Activated naive CD4-positive, alpha-beta T cell treated with anti-CD3 and anti-CD28 coated beads, Interleukin-2, amount 50 U/mL, for 72 hours (primary cell): ENCODE measurements at regions not wholly inside any gene's neighbourhood (a gene's known extent, or its start where the extent isn't known, plus 50 kb on each side); places are given as distances from the start of the nearest gene placed in this dataset.

Experiments
- ATAC-seq, 2 donors: fragments of 150-1000 bp; cut with Tn5 transposase; 2 replicates each; pipeline ENCODE4 v1.10.0; 2021; ENCODE audit warnings: mild to moderate bottlenecking in 2 of 2, moderate library complexity in 2 of 2
- DNase-seq, 2 donors: peaks; one replicate each; pipeline ENCODE4 v3.0.0; 2021 to 2022; ENCODE audit warnings: low spot score in 2 of 2
- H3K27ac Mint-ChIP-seq, 2 donors: one replicate each; pipeline ENCODE4 v1.8.0; 2022; ENCODE audit warnings: mild to moderate bottlenecking in 2 of 2, mixed read lengths in 2 of 2
- H3K36me3 Mint-ChIP-seq, 2 donors: one replicate each; pipeline ENCODE4 v1.8.0; 2022; ENCODE audit warnings: mixed read lengths in 2 of 2
- H3K9me3 Mint-ChIP-seq, 2 donors: one replicate each; pipeline ENCODE4 v1.8.0; 2022; ENCODE audit warnings: mixed read lengths in 2 of 2

GRCh38 chr5:33254579-33254978, 186.2 kb upstream of the TARS1 start:
- no peak for ATAC-seq
- H3K9me3 Mint-ChIP-seq, result peaks cover 0 to 3% of the 10 kb centered on the region in 2 donors

GRCh38 chr5:33257807-33258429, 182.8 kb upstream of the TARS1 start:
- DNase-seq (no peak), ATAC-seq (no peak)
- no peak overlapping the region for H3K27ac Mint-ChIP-seq
- H3K9me3 Mint-ChIP-seq, result peaks cover 0 to 7% of the 10 kb centered on the region in 2 donors
- H3K36me3 Mint-ChIP-seq, result peaks cover 0 to 6% of the 10 kb centered on the region in 2 donors

More at GRCh38 chr5:33254579-33254978, 186.2 kb upstream of the TARS1 start:
- Mint-ChIP-seq H3K36me3 (no peaks in the 10 kb centered on the region), H3K27ac (no peak overlapping the region)
- no peak for DNase-seq

GRCh38 chr5:33258553-33258952, 182.2 kb upstream of the TARS1 start:
- Mint-ChIP-seq H3K27ac (no peak overlapping the region), H3K36me3 (peaks cover 0 to 6% of the 10 kb centered on the region in 2 donors), H3K9me3 (peaks cover 2 to 8% of the 10 kb centered on the region in 2 donors)
- DNase-seq (no peak), ATAC-seq (no peak)

GRCh38 chr5:33260098-33260497, 180.7 kb upstream of the TARS1 start:
- DNase-seq (no peak), ATAC-seq (no peak)
- Mint-ChIP-seq H3K36me3 (peaks cover 0 to 16% of the 10 kb centered on the region in 2 donors), H3K27ac (no peak overlapping the region), H3K9me3 (peaks cover 15 to 20% of the 10 kb centered on the region in 2 donors)

GRCh38 chr5:33261305-33261704, 179.5 kb upstream of the TARS1 start:
- ATAC-seq, result no peak
- H3K36me3 Mint-ChIP-seq, result peaks cover 0 to 16% of the 10 kb centered on the region in 2 donors
- DNase-seq, result no peak
- peaks cover 15 to 20% of the 10 kb centered on the region in 2 donors for H3K9me3 Mint-ChIP-seq
- no peak overlapping the region for H3K27ac Mint-ChIP-seq

- DNase-seq (no peak), ATAC-seq (no peak)
- Mint-ChIP-seq H3K36me3 (peaks cover 0 to 16% of the 10 kb centered on the region in 2 donors), H3K27ac (no peak overlapping the region), H3K9me3 (peaks cover 15 to 20% of the 10 kb centered on the region in 2 donors)
These were observed 179.0 kb upstream of the TARS1 start for GRCh38 chr5:33261747-33262146.

- DNase-seq (no peak), ATAC-seq (no peak)
- Mint-ChIP-seq H3K9me3 (peaks cover 13 to 15% of the 10 kb centered on the region in 2 donors), H3K27ac (no peak overlapping the region), H3K36me3 (peaks cover 0 to 10% of the 10 kb centered on the region in 2 donors)
These were observed 173.0 kb upstream of the TARS1 start for GRCh38 chr5:33267801-33268200.

GRCh38 chr5:33268374-33268773, 172.4 kb upstream of the TARS1 start:
- no peak overlapping the region for H3K27ac Mint-ChIP-seq

GRCh38 chr5:33270671-33271070, 170.1 kb upstream of the TARS1 start:
- no peak for DNase-seq

More at GRCh38 chr5:33268374-33268773, 172.4 kb upstream of the TARS1 start:
- Mint-ChIP-seq H3K36me3 (peaks cover 0 to 10% of the 10 kb centered on the region in 2 donors), H3K9me3 (peaks cover 13 to 15% of the 10 kb centered on the region in 2 donors)
- ATAC-seq, result no peak
- DNase-seq, result no peak

GRCh38 chr5:33271606-33272005, 169.2 kb upstream of the TARS1 start:
- H3K27ac Mint-ChIP-seq, result no peak overlapping the region
- no peaks in the 10 kb centered on the region for H3K36me3 Mint-ChIP-seq
- no peak for ATAC-seq
- H3K9me3 Mint-ChIP-seq, result no peaks in the 10 kb centered on the region
- no peak for DNase-seq

More at GRCh38 chr5:33270671-33271070, 170.1 kb upstream of the TARS1 start:
- H3K9me3 Mint-ChIP-seq, result no peaks in the 10 kb centered on the region
- no peaks in the 10 kb centered on the region for H3K36me3 Mint-ChIP-seq
- no peak for ATAC-seq
- H3K27ac Mint-ChIP-seq, result no peak overlapping the region

- ATAC-seq (no peak), DNase-seq (no peak)
- H3K9me3 Mint-ChIP-seq, result no peaks in the 10 kb centered on the region
- H3K36me3 Mint-ChIP-seq, result no peaks in the 10 kb centered on the region
- H3K27ac Mint-ChIP-seq, result no peak overlapping the region
These were observed 168.5 kb upstream of the TARS1 start for GRCh38 chr5:33272288-33272687.

- Mint-ChIP-seq H3K27ac (no peak overlapping the region), H3K9me3 (no peaks in the 10 kb centered on the region), H3K36me3 (no peaks in the 10 kb centered on the region)
- DNase-seq (no peak), ATAC-seq (no peak)
These were observed 166.8 kb upstream of the TARS1 start for GRCh38 chr5:33273985-33274384.

- DNase-seq (no peak), ATAC-seq (no peak)
- Mint-ChIP-seq H3K27ac (no peak overlapping the region), H3K9me3 (no peaks in the 10 kb centered on the region), H3K36me3 (no peaks in the 10 kb centered on the region)
These were observed 165.4 kb upstream of the TARS1 start for GRCh38 chr5:33275391-33275790.

GRCh38 chr5:33275921-33276627, 164.7 kb upstream of the TARS1 start:
- no peak for ATAC-seq
- Mint-ChIP-seq H3K9me3 (no peaks in the 10 kb centered on the region), H3K36me3 (no peaks in the 10 kb centered on the region), H3K27ac (no peak overlapping the region)
- no peak for DNase-seq

GRCh38 chr5:33276628-33276950, 164.2 kb upstream of the TARS1 start:
- ATAC-seq (no peak), DNase-seq (no peak)
- no peaks in the 10 kb centered on the region for H3K9me3 Mint-ChIP-seq
- H3K27ac Mint-ChIP-seq, result no peak overlapping the region
- H3K36me3 Mint-ChIP-seq, result no peaks in the 10 kb centered on the region

GRCh38 chr5:33277061-33277650, 163.6 kb upstream of the TARS1 start:
- Mint-ChIP-seq H3K27ac (no peak overlapping the region), H3K9me3 (no peaks in the 10 kb centered on the region), H3K36me3 (no peaks in the 10 kb centered on the region)
- ATAC-seq (no peak), DNase-seq (no peak)

GRCh38 chr5:33281431-33281843, 159.3 kb upstream of the TARS1 start:
- DNase-seq, result no peak
- no peak for ATAC-seq
- Mint-ChIP-seq H3K9me3 (peaks cover 0 to 5% of the 10 kb centered on the region in 2 donors), H3K36me3 (no peaks in the 10 kb centered on the region), H3K27ac (no peak overlapping the region)
